Mucosa of descending colon (tissue), 3 donors: ENCODE measurements at regions not wholly inside any gene's neighbourhood (a gene's known extent, or its start where the extent isn't known, plus 50 kb on each side); places are given as distances from the start of the nearest gene placed in this dataset.

Experiments
- ATAC-seq: fragments of 200-7000 bp; cut with Tn5 transposase; one replicate; pipeline ENCODE4 v1.9.1; 2020; ENCODE audit warnings: mild to moderate bottlenecking, moderate library complexity
- DNase-seq, 3 donors: peaks; one replicate each; pipeline ENCODE4 v3.0.0-alpha.2; 2020
- H3K36me3 ChIP-seq: fragments of 200-600 bp; one replicate; pipeline ENCODE4 v1.8.0; 2021; ENCODE audit warnings: low read depth, mild to moderate bottlenecking
- H3K4me1 ChIP-seq: fragments of 200-600 bp; one replicate; pipeline ENCODE4 v1.8.0; 2021; ENCODE audit warnings: low read depth, mild to moderate bottlenecking
- H3K4me3 ChIP-seq: fragments of 200-600 bp; one replicate; pipeline ENCODE4 v1.8.0; 2021; ENCODE audit warnings: mild to moderate bottlenecking
- H3K9me3 ChIP-seq: fragments of 200-600 bp; one replicate; pipeline ENCODE4 v1.8.0; 2021; ENCODE audit warnings: mild to moderate bottlenecking
- intact Hi-C, 2 donors: fragments of 100-400 bp; cut with DNase I in 1 of 2; cut with micrococcal nuclease in 1 of 2; formaldehyde crosslinking; loops; one replicate each; pipeline versions ENCODE4 v1.11.0 to v1.11.1; 2022; cut with DNase I, micrococcal nuclease
- TF ChIP-seq, protein P1 (sequence below): fragments of 200-600 bp; IDR thresholded peaks from one replicate; pipeline ENCODE4 v1.8.0; 2022; ENCODE audit warnings: antibody characterized with exemption, mild to moderate bottlenecking
- donor health status: DM: no; HTN: no; CAD: no; lungs with moderate emphysema.
- donor health status: DM: no; HTN: no; CAD: no.
- donor health status: DM: no; HTN: yes; CAD: no.

- TF ChIP-seq, protein P1, sequence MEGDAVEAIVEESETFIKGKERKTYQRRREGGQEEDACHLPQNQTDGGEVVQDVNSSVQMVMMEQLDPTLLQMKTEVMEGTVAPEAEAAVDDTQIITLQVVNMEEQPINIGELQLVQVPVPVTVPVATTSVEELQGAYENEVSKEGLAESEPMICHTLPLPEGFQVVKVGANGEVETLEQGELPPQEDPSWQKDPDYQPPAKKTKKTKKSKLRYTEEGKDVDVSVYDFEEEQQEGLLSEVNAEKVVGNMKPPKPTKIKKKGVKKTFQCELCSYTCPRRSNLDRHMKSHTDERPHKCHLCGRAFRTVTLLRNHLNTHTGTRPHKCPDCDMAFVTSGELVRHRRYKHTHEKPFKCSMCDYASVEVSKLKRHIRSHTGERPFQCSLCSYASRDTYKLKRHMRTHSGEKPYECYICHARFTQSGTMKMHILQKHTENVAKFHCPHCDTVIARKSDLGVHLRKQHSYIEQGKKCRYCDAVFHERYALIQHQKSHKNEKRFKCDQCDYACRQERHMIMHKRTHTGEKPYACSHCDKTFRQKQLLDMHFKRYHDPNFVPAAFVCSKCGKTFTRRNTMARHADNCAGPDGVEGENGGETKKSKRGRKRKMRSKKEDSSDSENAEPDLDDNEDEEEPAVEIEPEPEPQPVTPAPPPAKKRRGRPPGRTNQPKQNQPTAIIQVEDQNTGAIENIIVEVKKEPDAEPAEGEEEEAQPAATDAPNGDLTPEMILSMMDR: no peak
- Histone ChIP-seq H3K4me1 (no peaks in the 10 kb centered on the region), H3K36me3 (no peaks in the 10 kb centered on the region), H3K4me3 (no peak overlapping the region), H3K9me3 (no peaks in the 10 kb centered on the region)
- ATAC-seq: no peak
- intact Hi-C loops: no loop called here
- no peak for DNase-seq
Measured at GRCh38 chr2:81937944-81938343, 1633.4 kb upstream of the LRRTM1 start.

DNA sequence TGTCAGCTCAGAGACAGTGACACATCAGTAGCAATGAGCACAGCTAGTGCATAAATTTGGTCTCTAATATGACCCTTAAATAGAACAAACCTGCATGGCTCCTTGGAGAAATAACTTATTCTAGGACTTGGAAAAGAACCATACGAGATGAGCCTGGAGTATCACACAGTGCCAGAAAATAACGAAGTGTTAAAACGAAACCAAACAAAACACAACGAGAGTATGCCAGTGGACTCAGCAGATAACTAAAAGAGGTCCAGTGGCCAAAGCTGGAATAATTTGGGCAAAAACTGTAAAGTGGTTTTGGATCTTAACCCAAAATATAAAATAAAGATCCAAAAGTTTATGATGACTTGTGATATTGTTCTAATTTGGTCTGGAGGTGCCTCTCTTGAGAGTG lies 1599.0 kb upstream of the LRRTM1 start:
- H3K9me3 ChIP-seq: no peaks in the 10 kb centered on the region
- DNase-seq (no peak), ATAC-seq (no peak)
- no peak overlapping the region for H3K4me3 ChIP-seq
- TF ChIP-seq, protein P1: no peak
- H3K4me1 ChIP-seq: no peaks in the 10 kb centered on the region
- intact Hi-C loops: no loop called here
- no peaks in the 10 kb centered on the region for H3K36me3 ChIP-seq

GRCh38 chr2:81901017-81901416 lies 1596.5 kb upstream of the LRRTM1 start:
- no peak overlapping the region for H3K4me3 ChIP-seq
- no peak for DNase-seq
- TF ChIP-seq, protein P1: no peak
- ATAC-seq: no peak
- no peaks in the 10 kb centered on the region for H3K9me3 ChIP-seq
- H3K4me1 ChIP-seq: no peaks in the 10 kb centered on the region
- H3K36me3 ChIP-seq: no peaks in the 10 kb centered on the region
- intact Hi-C loops: no loop called here

DNA sequence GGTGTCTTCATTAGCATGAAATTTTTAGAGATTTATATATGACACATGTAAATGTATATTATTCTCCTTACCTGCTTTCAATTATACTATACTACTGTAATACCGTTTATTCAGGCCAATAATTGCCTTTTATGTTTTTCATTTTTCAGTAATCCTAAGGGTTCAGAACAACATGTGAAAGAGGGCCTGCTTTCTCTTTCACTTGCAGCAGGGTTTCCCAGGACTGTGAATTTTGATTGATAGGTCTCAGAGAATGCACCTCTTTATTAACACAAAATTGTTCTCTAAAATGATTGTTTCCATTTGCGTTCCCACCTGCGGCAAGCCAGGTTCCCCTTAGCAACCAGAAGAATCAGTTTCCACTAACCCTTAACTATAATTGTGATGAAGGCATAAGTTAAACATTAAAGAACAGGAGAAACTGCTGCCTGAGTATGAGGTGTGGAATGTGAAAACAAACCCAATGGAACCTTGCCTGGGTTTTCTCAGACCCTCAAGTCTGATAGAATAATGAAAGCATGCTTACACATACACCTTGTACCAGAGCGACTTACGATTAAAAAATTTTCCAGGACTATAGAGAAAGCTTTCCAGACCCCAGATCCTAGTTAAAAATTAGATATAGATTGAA lies 1591.2 kb upstream of the LRRTM1 start:
- TF ChIP-seq, protein P1: no peak
- H3K4me3 ChIP-seq: no peak overlapping the region
- H3K9me3 ChIP-seq: no peaks in the 10 kb centered on the region
- ATAC-seq (peak; percentile 49), DNase-seq (no peak)
- H3K4me1 ChIP-seq: no peaks in the 10 kb centered on the region
- no peaks in the 10 kb centered on the region for H3K36me3 ChIP-seq
- intact Hi-C loops: no loop called here

- Histone ChIP-seq H3K36me3 (no peaks in the 10 kb centered on the region), H3K4me1 (no peaks in the 10 kb centered on the region), H3K4me3 (no peak overlapping the region), H3K9me3 (no peaks in the 10 kb centered on the region)
- TF ChIP-seq, protein P1: no peak
- intact Hi-C loops: no loop called here
- ATAC-seq (peak; percentile 22), DNase-seq (no peak)
Measured at GRCh38 chr2:81894451-81894990, 1590.0 kb upstream of the LRRTM1 start.
